Esophagus muscularis mucosa (tissue), 4 donors: ENCODE measurements at regions not wholly inside any gene's neighbourhood (a gene's known extent, or its start where the extent isn't known, plus 50 kb on each side); places are given as distances from the start of the nearest gene placed in this dataset.

Experiments used
- EP300 ChIP-seq: sonication (generic); formaldehyde crosslinking; IDR thresholded peaks from one replicate; pipeline ENCODE4 v1.6.1; 2017; ENCODE audit warnings: antibody characterized with exemption
- POLR2A ChIP-seq: fragments of 450-650 bp; IDR thresholded peaks from one replicate; pipeline ENCODE4 v1.6.1; 2017; ENCODE audit warnings: antibody characterized with exemption, moderate library complexity, mild to moderate bottlenecking, low read depth
- TF ChIP-seq, protein P1 (sequence below), 3 experiments: fragments of 200-600 bp in 2 of 3; fragments of 450-650 bp in 1 of 3; sonication (generic) in 2 of 3; IDR thresholded peaks; one replicate each; pipeline ENCODE4 v1.5.1; 2017 to 2019; ENCODE audit warnings: antibody characterized with exemption in 3 of 3, mild to moderate bottlenecking in 2 of 3, moderate library complexity in 1 of 3

DNA sequence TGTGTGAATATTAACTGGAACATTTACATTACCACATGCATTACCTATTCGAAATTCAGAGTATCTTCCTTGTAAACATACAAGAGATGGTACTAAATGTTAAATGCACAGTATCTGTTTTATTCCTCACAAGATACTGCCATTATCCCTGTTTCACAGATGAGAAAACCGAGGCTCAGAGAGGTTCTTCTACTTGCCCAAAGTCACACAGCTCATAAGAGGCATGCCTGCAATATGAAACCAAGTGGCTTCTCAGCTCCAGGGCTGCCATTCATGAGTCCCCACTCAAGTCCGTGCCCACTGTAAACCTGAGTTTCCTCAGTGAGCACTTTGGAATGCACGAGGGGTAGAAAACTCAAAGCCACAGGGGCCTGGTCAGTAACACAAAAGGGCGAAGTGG, 55.0 kb upstream of the FABP6 start:
- TF ChIP-seq, protein P1, sequence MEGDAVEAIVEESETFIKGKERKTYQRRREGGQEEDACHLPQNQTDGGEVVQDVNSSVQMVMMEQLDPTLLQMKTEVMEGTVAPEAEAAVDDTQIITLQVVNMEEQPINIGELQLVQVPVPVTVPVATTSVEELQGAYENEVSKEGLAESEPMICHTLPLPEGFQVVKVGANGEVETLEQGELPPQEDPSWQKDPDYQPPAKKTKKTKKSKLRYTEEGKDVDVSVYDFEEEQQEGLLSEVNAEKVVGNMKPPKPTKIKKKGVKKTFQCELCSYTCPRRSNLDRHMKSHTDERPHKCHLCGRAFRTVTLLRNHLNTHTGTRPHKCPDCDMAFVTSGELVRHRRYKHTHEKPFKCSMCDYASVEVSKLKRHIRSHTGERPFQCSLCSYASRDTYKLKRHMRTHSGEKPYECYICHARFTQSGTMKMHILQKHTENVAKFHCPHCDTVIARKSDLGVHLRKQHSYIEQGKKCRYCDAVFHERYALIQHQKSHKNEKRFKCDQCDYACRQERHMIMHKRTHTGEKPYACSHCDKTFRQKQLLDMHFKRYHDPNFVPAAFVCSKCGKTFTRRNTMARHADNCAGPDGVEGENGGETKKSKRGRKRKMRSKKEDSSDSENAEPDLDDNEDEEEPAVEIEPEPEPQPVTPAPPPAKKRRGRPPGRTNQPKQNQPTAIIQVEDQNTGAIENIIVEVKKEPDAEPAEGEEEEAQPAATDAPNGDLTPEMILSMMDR (IDR thresholded peaks at IDR 0.05): no peak
- TF ChIP-seq EP300 (no peak), POLR2A (no peak)
